ENCODE measurements at regions not wholly inside any gene's neighbourhood (a gene's known extent, or its start where the extent isn't known, plus 50 kb on each side); places are given as distances from the start of the nearest gene placed in this dataset.
"Not testable (repeated sequence)": the region's sequence is repeated elsewhere in the genome, so short reads cannot be mapped to it uniquely, and the experiment has no call there.

DNA sequence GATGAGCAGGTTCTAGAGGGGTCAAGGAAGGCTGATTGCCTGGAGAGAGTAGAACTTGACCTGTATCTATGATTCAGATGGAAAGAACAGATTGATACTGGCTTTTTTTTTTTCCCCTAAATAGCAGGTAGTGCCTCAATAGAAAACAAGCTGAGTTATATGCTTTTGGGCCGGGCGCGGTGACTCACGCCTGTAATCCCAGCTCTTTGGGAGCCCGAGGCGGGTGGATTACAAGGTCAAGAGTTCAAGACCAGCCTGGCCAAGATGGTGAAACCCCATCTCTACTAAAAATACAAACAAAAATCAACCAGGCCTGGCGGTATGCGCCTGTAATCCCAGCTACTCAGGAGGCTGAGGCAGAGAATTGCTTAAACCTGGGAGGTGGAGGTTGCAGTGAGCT is 186.1 kb downstream of the CEP135 start:
- not testable (repeated sequence) for DNase-seq

- no peak for DNase-seq
These were observed 185.5 kb downstream of the CEP135 start for GRCh38 chr4:56134266-56134665.

DNA sequence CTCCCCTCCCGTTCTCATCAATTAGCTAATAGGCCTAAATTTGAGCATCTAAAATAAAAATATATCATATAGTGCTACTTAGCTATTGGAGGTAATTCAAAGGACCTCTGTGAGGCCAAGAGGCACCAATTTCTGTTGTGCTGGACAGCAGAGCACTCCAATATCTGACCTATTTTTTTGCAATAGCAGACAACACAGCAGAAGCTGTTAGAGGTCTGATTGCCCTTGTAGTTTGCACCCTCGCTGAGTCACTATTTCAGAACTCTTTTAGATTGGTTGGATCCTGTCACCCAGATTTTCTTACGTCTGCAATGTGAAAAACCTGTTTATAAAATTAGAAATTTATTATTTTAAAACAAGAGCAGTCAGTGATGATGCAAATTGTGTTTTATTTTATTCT is 184.1 kb downstream of the CEP135 start:
- DNase-seq: no peak

GRCh38 chr4:56132188-56132587 is 183.4 kb downstream of the CEP135 start:
- DNase-seq: not testable (repeated sequence)

DNA sequence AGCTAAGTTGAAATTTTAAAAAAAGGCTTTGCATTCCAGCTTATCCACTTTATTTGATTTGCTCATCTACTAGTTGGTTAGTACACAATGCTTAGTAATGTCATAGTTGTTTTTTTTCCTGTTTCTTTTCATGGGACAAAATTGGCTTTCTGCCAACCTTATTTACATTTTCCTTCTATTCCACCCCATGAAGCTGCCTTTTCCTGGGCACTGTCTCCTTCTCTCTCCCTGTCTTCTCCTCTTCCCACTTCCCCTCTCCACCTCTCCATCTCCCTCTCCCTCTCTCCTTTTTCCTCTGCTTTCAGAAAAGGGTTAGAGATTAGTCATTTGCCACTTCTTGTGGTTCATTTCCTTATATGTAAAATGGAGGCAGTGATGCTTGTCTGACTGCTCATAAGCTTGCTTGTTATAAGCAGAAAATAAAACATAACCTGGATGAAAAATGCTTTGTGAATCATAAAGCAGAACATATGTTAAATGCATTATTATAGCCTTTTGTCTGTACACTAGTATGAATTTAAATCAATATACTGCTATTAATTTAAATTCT is 181.9 kb downstream of the CEP135 start:
- no peak for DNase-seq

GRCh38 chr4:56129431-56129861 is 180.7 kb downstream of the CEP135 start:
- no peak for DNase-seq

- no peak for DNase-seq
These were observed 179.5 kb downstream of the CEP135 start for GRCh38 chr4:56128213-56128612.

DNA sequence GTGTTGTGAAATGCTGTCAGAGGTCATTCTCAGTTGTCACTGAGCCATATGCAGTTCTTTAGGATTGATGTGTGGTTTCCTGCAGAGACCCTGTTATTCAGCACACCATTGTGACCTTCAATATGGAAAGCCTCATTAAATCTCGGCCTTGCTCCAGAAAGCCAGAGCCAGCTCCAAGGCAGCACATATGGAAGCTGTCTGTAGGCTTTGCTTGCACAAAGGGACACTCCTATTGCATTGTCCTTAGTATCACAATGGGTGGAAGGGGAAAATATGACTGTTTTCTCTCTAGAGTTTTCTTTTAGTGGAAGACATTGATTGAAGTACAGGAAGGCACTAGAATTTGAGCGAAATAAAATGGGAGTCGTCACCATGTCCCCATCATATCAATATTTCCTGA is 179.0 kb downstream of the CEP135 start:
- no peak for DNase-seq

DNA sequence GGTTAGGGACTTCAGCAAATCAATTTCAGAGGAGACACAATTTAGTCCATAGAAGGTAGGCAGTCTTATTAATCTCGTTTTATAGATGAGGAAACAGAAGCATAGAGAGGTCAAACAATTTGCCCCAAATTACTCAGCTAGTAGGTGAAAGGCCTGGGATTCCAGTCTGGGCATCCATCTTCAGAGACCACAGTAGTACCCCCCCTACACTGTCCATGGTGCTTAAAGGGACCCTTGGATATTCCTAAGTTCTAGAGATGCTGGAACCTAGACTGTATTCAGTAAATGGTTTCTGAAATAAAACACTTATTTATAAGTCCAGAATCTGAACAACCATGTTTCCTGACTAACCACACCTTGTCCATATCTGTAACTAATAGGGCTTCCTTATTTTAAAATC is 174.8 kb downstream of the CEP135 start:
- no peak for DNase-seq

DNA sequence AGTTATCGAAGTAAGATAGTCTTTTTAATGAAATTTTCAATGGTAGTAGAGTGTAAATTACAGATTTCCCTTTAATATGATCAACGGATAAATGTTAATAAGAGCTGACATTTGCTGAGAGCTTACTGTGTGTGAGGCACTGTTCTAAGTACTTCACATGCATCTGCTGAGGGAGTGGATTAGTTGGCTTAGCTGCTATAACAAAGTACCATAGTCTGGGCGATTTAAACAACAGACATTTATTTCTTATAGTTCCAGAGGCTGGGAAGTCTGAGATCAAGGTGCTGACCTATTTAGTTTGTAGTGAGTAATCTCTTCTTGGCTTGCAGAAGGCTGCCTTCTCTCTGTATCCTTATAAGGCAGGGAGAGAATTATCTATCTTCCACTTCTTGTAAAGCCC is 174.3 kb downstream of the CEP135 start:
- no peak for DNase-seq

GRCh38 chr4:56118845-56119244 is 170.1 kb downstream of the CEP135 start:
- DNase-seq: no peak

DNA sequence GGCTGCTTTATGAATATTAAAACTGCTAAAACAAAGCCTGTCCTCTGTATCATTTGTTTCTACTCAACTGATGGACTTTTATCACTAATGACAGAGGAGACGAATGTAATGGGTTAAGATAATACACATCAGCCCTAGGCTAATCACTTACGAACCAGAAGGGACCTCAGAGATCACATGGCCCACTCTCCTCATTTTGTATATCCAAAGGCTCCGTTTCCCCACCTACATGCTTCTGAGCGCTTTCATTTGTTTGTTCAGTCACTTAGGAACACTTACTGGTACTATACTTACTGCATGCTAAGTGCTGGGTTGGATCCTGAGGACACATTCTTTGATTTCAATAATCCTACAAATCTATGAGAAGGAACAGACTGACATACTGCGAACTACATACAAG is 169.3 kb downstream of the CEP135 start:
- no peak for DNase-seq

DNA sequence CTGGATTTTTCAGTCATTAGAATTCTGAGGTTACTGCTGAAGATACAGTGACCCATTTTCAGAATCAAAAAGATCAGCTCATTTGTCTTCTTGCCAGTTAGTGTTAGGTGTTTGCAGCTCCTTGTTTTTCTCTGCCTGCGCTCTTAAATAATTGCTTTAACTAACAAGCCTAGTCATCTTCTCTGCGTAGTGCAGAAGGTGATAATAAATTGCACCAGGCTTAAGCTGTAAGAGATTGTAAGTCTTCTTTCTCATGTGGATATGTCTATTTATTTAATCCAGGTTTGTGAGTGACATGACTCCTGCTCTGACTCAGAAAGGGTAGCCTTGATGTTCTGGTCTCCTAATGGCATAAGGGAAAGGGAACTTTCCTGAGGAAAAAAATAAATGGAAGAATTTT is 167.2 kb downstream of the CEP135 start:
- DNase-seq: no peak

DNA sequence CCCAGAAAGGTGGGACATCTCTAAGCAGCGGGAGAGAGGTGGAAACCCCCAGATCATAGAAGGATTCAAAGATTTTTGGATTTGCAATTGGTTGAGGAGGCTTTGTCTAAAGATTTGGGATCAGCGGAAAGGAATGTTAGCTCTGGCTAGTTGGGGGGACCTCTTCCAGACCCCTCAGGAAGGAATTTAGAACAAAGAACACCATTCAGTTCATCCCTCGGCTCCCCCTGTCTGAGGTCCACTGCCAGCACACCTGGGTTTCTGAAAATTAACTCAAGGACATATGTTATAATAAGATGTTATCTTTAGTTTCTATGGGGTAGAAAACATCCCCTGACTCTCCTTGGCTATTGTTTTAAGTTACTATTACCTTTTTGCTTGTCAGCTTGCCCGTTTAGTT is 163.6 kb downstream of the CEP135 start:
- no peak for DNase-seq

DNA sequence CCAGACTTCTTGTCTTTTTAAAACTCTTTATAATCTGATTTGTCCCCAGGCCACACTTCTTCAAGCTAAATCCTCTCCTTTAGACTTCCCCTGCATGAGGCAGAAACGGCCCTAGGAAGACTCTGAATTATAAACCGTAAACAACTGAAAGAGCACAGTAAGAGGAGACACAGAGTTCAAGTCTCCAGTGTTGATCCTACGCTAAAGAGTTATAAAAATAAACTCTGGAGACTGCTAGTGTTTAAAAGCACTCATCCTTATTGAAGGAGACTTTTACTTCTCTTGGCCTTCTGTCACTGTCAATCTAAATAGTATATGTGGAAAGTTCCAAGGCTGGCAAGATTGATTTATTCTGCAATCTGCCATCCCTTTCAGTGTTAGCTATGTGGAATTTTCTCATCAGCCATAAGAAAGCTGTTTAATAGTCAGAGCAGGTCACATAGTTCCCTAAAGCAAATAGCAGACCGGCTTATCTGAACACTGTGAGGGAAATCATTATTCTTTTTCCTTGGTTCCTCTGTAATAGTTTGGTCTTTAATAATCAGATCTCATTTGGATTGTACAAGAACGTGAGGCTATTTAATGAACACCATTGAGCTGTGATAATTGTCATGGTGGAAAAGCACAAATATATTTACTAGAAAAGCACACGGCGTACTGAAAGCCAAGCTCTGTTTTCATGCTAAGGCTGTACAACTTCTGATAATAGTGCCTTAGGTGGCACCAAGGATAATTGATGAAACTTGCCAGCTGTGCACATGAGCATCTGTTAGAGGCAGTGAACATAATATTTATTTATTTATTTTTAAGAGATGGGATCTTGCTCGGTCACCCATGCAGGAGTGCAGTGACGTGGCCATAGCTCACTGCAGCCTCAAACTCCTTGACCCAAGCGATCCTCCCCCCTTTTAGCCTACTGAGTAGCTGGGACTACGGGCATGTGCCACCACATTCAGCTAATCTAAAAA is 157.7 kb downstream of the CEP135 start:
- DNase-seq: no peak

GRCh38 chr4:56104188-56104587 is 155.4 kb downstream of the CEP135 start:
- no peak for DNase-seq

DNA sequence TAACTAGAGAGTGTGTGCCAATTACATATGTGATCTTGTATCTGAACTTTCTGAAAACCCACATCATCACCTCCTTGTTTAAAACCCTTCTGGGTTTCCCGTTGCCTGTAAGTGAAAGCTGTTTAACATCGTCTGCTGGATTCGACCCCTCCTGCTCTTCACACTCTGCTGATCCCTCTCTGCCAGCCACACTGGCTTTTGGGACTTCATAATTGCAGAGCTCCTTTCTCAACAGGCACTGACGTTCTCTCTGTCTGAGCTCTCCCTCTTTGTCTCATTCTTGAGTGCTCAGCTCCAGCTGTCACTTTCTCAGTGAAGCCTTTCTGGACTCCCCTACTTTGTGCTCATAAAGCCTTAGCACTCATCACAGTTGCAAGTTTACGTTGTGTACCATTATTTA is 153.9 kb downstream of the CEP135 start:
- no peak for DNase-seq

- no peak for DNase-seq
These were observed 150.6 kb downstream of the CEP135 start for GRCh38 chr4:56099378-56099786.

GRCh38 chr4:56093576-56093975 is 144.8 kb downstream of the CEP135 start:
- DNase-seq: no peak

GRCh38 chr4:56092540-56092939 is 143.8 kb downstream of the CEP135 start:
- no peak for DNase-seq

- no peak for DNase-seq
These were observed 137.8 kb downstream of the CEP135 start for GRCh38 chr4:56086561-56086960.

- DNase-seq: no peak
These were observed 137.4 kb downstream of the CEP135 start for GRCh38 chr4:56086073-56086541.

- no peak for DNase-seq
These were observed 136.5 kb downstream of the CEP135 start for GRCh38 chr4:56085275-56085674.

GRCh38 chr4:56084851-56085250 is 136.1 kb downstream of the CEP135 start:
- DNase-seq: no peak
